ENCODE measurements at regions not wholly inside any gene's neighbourhood (a gene's known extent, or its start where the extent isn't known, plus 50 kb on each side); places are given as distances from the start of the nearest gene placed in this dataset.

DNA sequence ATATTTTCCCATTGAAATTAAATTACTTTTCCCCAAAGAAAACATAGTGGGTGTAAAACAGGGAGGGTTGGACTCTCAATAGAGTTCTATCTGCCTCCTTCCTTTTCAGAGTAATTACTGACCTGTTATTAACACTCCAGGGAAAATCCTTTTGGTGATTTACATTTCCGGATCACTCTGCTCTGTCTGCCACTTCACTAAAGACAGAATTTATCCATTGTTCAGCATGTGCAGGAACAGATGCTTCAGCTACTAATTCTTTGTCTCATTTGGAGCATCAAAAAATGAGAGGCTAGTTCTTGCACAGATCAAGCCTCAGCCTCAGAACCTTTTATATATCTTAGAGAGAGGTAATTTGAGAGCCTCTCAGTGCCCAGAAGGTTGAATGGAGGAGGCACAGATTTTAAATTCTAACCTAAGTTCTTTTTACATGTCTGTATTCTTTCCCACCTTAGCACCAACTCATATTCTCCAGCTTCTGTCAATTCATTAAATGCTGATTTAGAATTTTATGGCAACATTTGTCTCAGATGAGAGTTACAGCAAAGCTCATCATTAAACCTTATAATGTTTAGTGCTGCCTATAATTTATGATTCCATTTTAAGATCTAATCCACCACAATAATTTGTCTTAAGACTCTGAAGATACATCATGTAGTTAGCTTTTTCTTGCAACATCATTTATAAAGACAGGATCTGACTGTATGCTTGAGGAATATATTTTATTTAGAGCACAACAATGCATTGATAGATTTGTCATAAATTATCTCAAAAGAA, 1494.4 kb downstream of the STIM2 start:
- TF ChIP-seq, protein P1, sequence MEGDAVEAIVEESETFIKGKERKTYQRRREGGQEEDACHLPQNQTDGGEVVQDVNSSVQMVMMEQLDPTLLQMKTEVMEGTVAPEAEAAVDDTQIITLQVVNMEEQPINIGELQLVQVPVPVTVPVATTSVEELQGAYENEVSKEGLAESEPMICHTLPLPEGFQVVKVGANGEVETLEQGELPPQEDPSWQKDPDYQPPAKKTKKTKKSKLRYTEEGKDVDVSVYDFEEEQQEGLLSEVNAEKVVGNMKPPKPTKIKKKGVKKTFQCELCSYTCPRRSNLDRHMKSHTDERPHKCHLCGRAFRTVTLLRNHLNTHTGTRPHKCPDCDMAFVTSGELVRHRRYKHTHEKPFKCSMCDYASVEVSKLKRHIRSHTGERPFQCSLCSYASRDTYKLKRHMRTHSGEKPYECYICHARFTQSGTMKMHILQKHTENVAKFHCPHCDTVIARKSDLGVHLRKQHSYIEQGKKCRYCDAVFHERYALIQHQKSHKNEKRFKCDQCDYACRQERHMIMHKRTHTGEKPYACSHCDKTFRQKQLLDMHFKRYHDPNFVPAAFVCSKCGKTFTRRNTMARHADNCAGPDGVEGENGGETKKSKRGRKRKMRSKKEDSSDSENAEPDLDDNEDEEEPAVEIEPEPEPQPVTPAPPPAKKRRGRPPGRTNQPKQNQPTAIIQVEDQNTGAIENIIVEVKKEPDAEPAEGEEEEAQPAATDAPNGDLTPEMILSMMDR (IDR thresholded peaks at IDR 0.05; ENCODE audit: low read depth, low read length) = no peak
- no peak overlapping the region for H3K4me3 ChIP-seq (ENCODE audit: low read depth, low read length)

- TF ChIP-seq, protein P1 (IDR thresholded peaks at IDR 0.05; ENCODE audit: low read depth, low read length) = no peak
- H3K4me3 ChIP-seq (ENCODE audit: low read depth, low read length) = no peak overlapping the region
Measured at GRCh38 chr4:28357990-28358389, 1497.3 kb downstream of the STIM2 start.

- TF ChIP-seq, protein P1 (IDR thresholded peaks at IDR 0.05; ENCODE audit: low read depth, low read length) = no peak
- H3K4me3 ChIP-seq (ENCODE audit: low read depth, low read length) = no peak overlapping the region
Measured at GRCh38 chr4:28358606-28359005, 1498.0 kb downstream of the STIM2 start.

- H3K4me3 ChIP-seq (ENCODE audit: low read depth, low read length) = no peak overlapping the region
- TF ChIP-seq, protein P1 (IDR thresholded peaks at IDR 0.05; ENCODE audit: low read depth, low read length) = no peak
Measured at GRCh38 chr4:28360681-28361080, 1500.0 kb downstream of the STIM2 start.

- H3K4me3 ChIP-seq (ENCODE audit: low read depth, low read length) = no peak overlapping the region
- TF ChIP-seq, protein P1 (IDR thresholded peaks at IDR 0.05; ENCODE audit: low read depth, low read length) = no peak
Measured at GRCh38 chr4:28362169-28362568, 1501.5 kb downstream of the STIM2 start.

DNA sequence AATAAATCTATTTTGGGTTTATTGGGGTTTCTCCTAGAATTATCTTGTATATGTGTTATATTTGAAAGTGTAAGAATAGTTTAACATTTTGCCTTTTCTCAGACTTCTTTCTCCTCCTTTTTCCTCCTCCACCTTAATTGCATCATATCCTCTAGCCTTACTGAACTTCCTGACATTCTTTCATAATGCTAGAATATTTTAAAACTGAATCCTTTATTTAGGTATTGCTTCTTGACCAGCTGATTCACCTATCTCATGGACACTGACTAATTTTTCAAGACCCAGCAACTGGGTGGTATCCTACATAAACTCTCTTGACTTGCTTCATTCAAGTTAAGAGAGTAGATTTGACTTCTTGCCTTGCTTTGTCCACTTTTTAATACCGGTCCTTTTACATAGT, 1508.9 kb downstream of the STIM2 start:
- no peak overlapping the region for H3K4me3 ChIP-seq (ENCODE audit: low read depth, low read length)
- TF ChIP-seq, protein P1 (IDR thresholded peaks at IDR 0.05; ENCODE audit: low read depth, low read length) = no peak

DNA sequence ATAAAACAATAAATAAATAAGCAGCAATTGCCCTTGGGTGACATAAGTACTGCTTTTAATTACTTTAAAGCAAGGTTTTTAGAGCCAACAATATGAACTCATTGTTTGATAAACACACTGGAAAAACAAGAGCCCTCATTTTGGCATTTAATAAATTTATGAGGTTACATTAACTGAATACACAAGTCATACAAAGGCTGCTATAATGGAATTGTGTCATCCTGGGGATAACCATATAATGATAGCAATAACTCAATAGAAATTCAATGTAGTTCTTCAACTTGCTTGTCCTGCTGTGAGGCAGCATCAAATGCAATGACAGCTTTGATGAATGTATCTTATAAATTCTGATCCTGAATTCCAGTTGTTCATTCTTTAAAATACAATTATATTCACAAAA, 1512.5 kb downstream of the STIM2 start:
- TF ChIP-seq, protein P1 (IDR thresholded peaks at IDR 0.05; ENCODE audit: low read depth, low read length) = no peak
- no peak overlapping the region for H3K4me3 ChIP-seq (ENCODE audit: low read depth, low read length)

Measured in WI38 (cell line).